ENCODE measurements at regions not wholly inside any gene's neighbourhood (a gene's known extent, or its start where the extent isn't known, plus 50 kb on each side); places are given as distances from the start of the nearest gene placed in this dataset.
A peak's percentile ranks its signal among the peaks of the same experiment; 100 is the strongest.

- Histone ChIP-seq H3K79me2 (replicated peaks; ENCODE audit: insufficient read depth) (no peaks in the 10 kb centered on the region), H3K36me3 (ENCODE audit: insufficient read depth) (no peaks in the 10 kb centered on the region), H2AFZ (peak overlapping the region; percentile 58; the same call in 1 of the 2 replicates), H3K4me3 (no peak overlapping the region), H3K27me3 (ENCODE audit: insufficient read depth) (no peaks in the 10 kb centered on the region), H3K4me2 (no peak overlapping the region), H4K20me1 (replicated peaks; ENCODE audit: insufficient read depth) (no peaks in the 10 kb centered on the region), H3K27ac (ENCODE audit: low read depth) (no peak overlapping the region), H3K4me1 (ENCODE audit: insufficient read depth) (0 out of 2 replicates have a peak, but pooled peaks cover 10% of the 10 kb centered on the region), H3F3A (replicated peaks; ENCODE audit: low read depth) (no peaks in the 10 kb centered on the region), H3K9me2 (ENCODE audit: insufficient read depth) (no peaks in the 10 kb centered on the region)
- peaks cover 12% of the 10 kb centered on the region; the same call in 2 of the 3 replicates for H3K4me1 Mint-ChIP-seq
- H3K27me3 Mint-ChIP-seq (ENCODE audit: insufficient read depth, low read depth, poor library complexity) = no peaks in the 10 kb centered on the region
- H3K9me3 Mint-ChIP-seq = no peaks in the 10 kb centered on the region
- no peak for DNase-seq (ENCODE audit: low spot score)
- no peak overlapping the region for H3K4me3 Mint-ChIP-seq
- 0 out of 2 replicates have a peak overlapping the region, but pooled peaks have one; percentile 10 for H3K27ac Mint-ChIP-seq
- H3K36me3 Mint-ChIP-seq (ENCODE audit: low read depth) = no peaks in the 10 kb centered on the region
- no peak for TF ChIP-seq ZNF462 (CRISPR knock-in tag; IDR thresholded peaks at IDR 0.05)
- TF ChIP-seq ZNF114 (CRISPR knock-in tag; IDR thresholded peaks at IDR 0.05) = no peak
- TF ChIP-seq CREB1 (CRISPR knock-in tag; IDR thresholded peaks at IDR 0.05; ENCODE audit: low read depth) = no peak
- no peak for TF ChIP-seq REST (IDR thresholded peaks at IDR 0.05; ENCODE audit: unreplicated experiment)
- no peak for TF ChIP-seq ZNF331 (CRISPR knock-in tag; IDR thresholded peaks at IDR 0.05; ENCODE audit: low read depth)
- no peak for TF ChIP-seq POLR2AphosphoS5 (IDR thresholded peaks at IDR 0.05; ENCODE audit: low read depth)
- no peak for TF ChIP-seq NANOG (IDR thresholded peaks at IDR 0.05; ENCODE audit: borderline replicate concordance)
- no peak for TF ChIP-seq CTCF (conservative IDR thresholded peaks at IDR 0.05; ENCODE audit: low read depth in 2 of 2)
- TF ChIP-seq EZH2 (IDR thresholded peaks at IDR 0.05; ENCODE audit: low read depth, unreplicated experiment) = no peak
- TF ChIP-seq JUNB (IDR thresholded peaks at IDR 0.05; ENCODE audit: unreplicated experiment) = no peak
- no peak for TF ChIP-seq EZH2phosphoT487 (IDR thresholded peaks at IDR 0.05; ENCODE audit: unreplicated experiment)
- no peak for TF ChIP-seq STAT1 (IDR thresholded peaks at IDR 0.05; ENCODE audit: unreplicated experiment)
- TF ChIP-seq ETS1 (IDR thresholded peaks at IDR 0.05) = no peak
- ATAC-seq = peak; percentile 73
Observed at GRCh38 chr2:117212562-117212961, 601.9 kb upstream of the DDX18 start.
